ENCODE measurements at regions not wholly inside any gene's neighbourhood (a gene's known extent, or its start where the extent isn't known, plus 50 kb on each side); places are given as distances from the start of the nearest gene placed in this dataset.
"Not testable (repeated sequence)": the region's sequence is repeated elsewhere in the genome, so short reads cannot be mapped to it uniquely, and the experiment has no call there.

GRCh38 chr10:23656735-23657134, 217.9 kb downstream of the OTUD1 start:
- H3K4me1 Mint-ChIP-seq, result peaks cover 0 to 3% (median 0%) of the 10 kb centered on the region in 3 donors
- peaks cover 0 to 3% (median 2%) of the 10 kb centered on the region in 3 donors for H3K9me3 Mint-ChIP-seq
- H3K27me3 Mint-ChIP-seq, result peaks cover 1% of the 10 kb centered on the region
- no peak overlapping the region for H3K4me3 Mint-ChIP-seq
- no peaks in the 10 kb centered on the region for H3K36me3 Mint-ChIP-seq
- H3K27ac Mint-ChIP-seq, result no peak overlapping the region

- H3K27ac Mint-ChIP-seq, result no peak overlapping the region
- no peak overlapping the region for H3K4me3 Mint-ChIP-seq
Measured at GRCh38 chr10:23657677-23658076, 218.8 kb downstream of the OTUD1 start.

DNA sequence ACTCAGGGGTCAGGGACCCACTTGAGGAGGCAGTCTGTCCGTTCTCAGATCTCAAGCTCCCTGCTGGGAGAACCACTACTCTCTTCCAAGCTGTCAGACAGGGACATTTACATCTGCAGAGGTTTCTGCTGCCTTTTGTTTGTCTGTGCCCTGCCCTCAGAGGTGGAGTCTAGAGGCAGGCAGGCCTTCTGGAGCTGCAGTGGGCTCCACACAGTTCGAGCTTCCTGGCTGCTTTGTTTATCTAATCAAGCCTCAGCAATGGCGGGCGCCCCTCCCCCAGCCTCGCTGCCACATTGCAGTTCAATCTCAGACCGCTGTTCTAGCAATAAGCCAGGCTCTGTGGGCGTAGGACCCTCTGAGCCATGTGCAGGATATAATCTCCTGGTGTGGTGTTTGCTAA, 233.0 kb downstream of the OTUD1 start:
- not testable (repeated sequence) for H3K4me1 Mint-ChIP-seq, H3K27ac Mint-ChIP-seq, H3K4me3 Mint-ChIP-seq, H3K36me3 Mint-ChIP-seq, H3K27me3 Mint-ChIP-seq, H3K9me3 Mint-ChIP-seq

More at GRCh38 chr10:23657677-23658076, 218.8 kb downstream of the OTUD1 start:
- H3K9me3 Mint-ChIP-seq, result peaks cover 0 to 2% (median 2%) of the 10 kb centered on the region in 3 donors
- no peaks in the 10 kb centered on the region for H3K36me3 Mint-ChIP-seq
- peaks cover 0 to 3% (median 0%) of the 10 kb centered on the region in 3 donors for H3K4me1 Mint-ChIP-seq
- H3K27me3 Mint-ChIP-seq, result peaks cover 3% of the 10 kb centered on the region

DNA sequence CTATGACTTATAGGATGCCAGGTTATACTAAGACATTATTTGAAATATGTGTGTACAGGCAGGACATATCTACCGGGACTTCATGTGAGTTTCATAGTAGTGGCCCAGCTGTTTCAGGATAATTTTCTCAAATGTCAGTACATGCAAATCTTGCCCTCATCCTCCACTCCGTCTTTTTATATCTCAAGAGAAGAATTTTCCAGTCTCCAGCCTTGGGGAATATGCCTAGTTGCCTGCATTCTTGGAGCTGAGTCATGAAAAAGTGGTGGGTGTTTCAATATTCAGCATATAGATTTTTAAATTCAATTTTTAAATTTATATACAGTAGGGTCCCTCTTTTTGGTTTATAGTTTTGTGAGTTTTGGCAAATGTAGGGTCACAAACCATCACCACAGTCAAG, 236.7 kb downstream of the OTUD1 start:
- H3K27ac Mint-ChIP-seq, result no peak overlapping the region
- H3K36me3 Mint-ChIP-seq, result no peaks in the 10 kb centered on the region
- H3K4me3 Mint-ChIP-seq, result no peak overlapping the region
- H3K27me3 Mint-ChIP-seq, result peaks cover 2% of the 10 kb centered on the region
- H3K4me1 Mint-ChIP-seq, result no peaks in the 10 kb centered on the region
- peaks cover 0 to 3% (median 3%) of the 10 kb centered on the region in 3 donors for H3K9me3 Mint-ChIP-seq

- peaks cover 0 to 4% (median 3%) of the 10 kb centered on the region in 3 donors for H3K9me3 Mint-ChIP-seq
- H3K27ac Mint-ChIP-seq, result no peak overlapping the region
Measured at GRCh38 chr10:23676296-23676695, 237.4 kb downstream of the OTUD1 start.

DNA sequence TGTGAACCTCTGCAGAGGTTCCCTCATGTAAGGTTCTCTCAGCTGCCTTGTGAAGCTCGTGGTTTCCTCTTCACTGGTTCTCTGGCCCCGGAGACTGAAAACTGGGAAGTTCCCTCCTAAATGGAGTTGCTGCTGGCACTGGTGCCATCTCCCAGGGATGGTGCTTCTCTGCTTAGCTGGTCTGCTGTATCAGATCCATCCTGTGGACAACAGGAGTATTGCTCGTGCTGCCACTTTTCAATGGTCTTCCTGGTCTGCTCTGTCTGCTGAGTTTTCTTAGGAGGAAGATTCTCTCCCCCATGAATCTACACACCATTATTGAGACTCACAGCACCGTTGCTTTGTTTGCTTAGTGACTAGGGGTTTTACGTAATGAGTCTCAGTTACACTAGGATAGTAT, 247.8 kb downstream of the OTUD1 start:
- H3K27ac Mint-ChIP-seq, result no peak overlapping the region
- H3K27me3 Mint-ChIP-seq, result peaks cover 2% of the 10 kb centered on the region
- peaks cover 3% of the 10 kb centered on the region for H3K36me3 Mint-ChIP-seq
- no peaks in the 10 kb centered on the region for H3K4me1 Mint-ChIP-seq
- no peaks in the 10 kb centered on the region for H3K9me3 Mint-ChIP-seq
- H3K4me3 Mint-ChIP-seq, result no peak overlapping the region

More at GRCh38 chr10:23676296-23676695, 237.4 kb downstream of the OTUD1 start:
- Mint-ChIP-seq H3K4me3 (no peak overlapping the region), H3K4me1 (no peaks in the 10 kb centered on the region), H3K27me3 (peaks cover 2% of the 10 kb centered on the region), H3K36me3 (no peaks in the 10 kb centered on the region)

DNA sequence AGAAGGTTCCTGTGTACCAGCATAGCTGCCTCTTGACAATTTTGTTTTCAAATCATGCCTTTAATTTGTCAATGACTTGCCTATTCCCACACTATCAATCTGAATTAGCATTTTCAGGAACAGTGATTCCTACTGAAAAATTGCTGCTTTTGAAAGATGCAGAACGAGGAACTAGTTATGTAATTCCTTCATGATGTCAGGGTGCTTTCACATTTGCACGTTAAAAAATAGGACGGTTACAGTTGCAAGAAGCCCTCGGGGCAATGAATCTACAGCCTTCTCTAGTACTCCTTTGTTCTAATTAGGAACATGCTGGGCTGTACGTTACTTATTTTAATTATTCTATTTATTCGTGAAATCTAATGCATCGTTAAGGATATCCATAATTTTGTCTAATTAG, 253.9 kb downstream of the OTUD1 start:
- no peak overlapping the region for H3K4me3 Mint-ChIP-seq

DNA sequence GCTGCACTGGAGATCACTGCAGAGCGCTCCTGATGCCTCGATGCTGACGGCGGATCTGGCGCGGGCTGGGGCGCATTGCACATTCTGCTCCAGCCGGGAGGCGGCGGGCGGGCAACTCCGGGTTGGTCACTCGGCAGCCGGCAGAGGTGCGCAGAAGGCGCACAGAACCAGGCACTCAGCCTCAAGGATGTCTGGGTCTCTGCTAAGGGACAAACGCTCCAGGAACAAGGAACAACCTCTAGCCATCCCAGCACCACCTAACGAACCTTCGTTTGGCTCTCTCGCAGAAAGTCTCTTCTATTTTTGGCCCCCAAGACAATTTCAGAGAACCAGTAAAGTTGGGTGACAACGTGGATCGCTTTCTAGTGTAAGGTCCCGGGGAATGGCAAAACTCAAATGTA, 254.6 kb downstream of the OTUD1 start:
- peak overlapping the region in 1 of 4 donors; percentile 28 for H3K4me3 Mint-ChIP-seq
- no peak overlapping the region for H3K27ac Mint-ChIP-seq
- peaks cover 38% of the 10 kb centered on the region for H3K27me3 Mint-ChIP-seq
- H3K36me3 Mint-ChIP-seq, result peaks cover 2% of the 10 kb centered on the region
- peaks cover 0 to 3% (median 0%) of the 10 kb centered on the region in 3 donors for H3K9me3 Mint-ChIP-seq
- no peaks in the 10 kb centered on the region for H3K4me1 Mint-ChIP-seq

More for the DNA sequence above, 253.9 kb downstream of the OTUD1 start:
- Mint-ChIP-seq H3K4me1 (no peaks in the 10 kb centered on the region), H3K36me3 (peaks cover 2% of the 10 kb centered on the region), H3K9me3 (peaks cover 0 to 3% (median 0%) of the 10 kb centered on the region in 3 donors), H3K27ac (no peak overlapping the region), H3K27me3 (peaks cover 40% of the 10 kb centered on the region)

- Mint-ChIP-seq H3K36me3 (peaks cover 2% of the 10 kb centered on the region), H3K27ac (no peak overlapping the region), H3K4me1 (no peaks in the 10 kb centered on the region), H3K4me3 (no peak overlapping the region), H3K9me3 (peaks cover 0 to 3% (median 0%) of the 10 kb centered on the region in 3 donors), H3K27me3 (peaks cover 38% of the 10 kb centered on the region)
Measured at GRCh38 chr10:23693925-23694324, 255.1 kb downstream of the OTUD1 start.

- peaks cover 0 to 3% (median 0%) of the 10 kb centered on the region in 3 donors for H3K9me3 Mint-ChIP-seq
- no peaks in the 10 kb centered on the region for H3K4me1 Mint-ChIP-seq
- peaks cover 2% of the 10 kb centered on the region for H3K36me3 Mint-ChIP-seq
- H3K27ac Mint-ChIP-seq, result no peak overlapping the region
- peaks cover 38% of the 10 kb centered on the region for H3K27me3 Mint-ChIP-seq
- H3K4me3 Mint-ChIP-seq, result no peak overlapping the region
Measured at GRCh38 chr10:23694446-23694920, 255.6 kb downstream of the OTUD1 start.

DNA sequence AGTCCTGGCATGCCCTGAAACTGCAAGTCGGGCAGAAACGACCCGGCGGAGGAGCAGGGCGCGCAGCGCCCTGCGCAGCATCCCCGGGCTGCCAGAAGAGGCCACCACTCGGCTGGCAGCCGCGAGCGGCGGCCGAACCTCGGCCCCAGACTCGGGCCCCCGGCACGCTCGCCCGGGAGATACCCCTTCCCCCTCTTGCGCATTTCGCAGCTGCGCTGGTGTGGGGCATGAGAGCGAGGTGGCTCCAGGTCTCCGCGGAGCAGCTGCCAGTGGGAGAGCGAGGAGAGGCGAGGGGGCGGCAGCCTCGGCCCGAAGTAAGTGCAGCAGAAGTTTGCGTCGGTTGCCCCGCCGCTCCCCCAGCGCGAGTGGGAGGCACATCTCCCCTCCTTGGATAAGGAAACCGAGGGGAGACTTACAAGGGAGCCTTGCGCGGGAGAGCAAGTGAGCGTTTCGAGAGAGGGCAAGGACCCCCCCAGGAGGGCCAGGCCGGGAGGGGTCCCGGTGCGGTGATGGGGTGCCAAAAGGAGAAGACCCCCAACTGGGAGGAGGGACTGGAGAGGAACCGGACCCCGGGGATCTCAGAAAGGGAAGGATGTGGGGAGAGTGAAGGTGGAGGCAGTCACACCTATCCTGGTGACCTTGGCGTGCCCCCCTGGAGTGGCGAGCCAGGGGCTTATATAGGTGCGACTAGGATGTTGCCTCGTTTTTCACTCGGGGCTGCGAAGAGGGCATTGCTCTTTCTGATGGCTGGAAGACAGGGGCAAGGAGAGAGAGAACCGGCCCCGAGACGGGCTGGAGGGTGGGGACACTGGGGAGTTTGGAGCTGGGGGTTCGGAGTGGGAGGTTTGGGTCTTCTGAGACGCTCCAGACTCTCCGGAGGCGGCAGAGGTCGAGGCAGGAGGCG, 256.3 kb downstream of the OTUD1 start:
- peaks cover 38% of the 10 kb centered on the region for H3K27me3 Mint-ChIP-seq
- H3K4me3 Mint-ChIP-seq, result peak overlapping the region in 1 of 4 donors; percentile 78
- H3K4me1 Mint-ChIP-seq, result no peaks in the 10 kb centered on the region
- peaks cover 0 to 3% (median 0%) of the 10 kb centered on the region in 3 donors for H3K9me3 Mint-ChIP-seq
- no peak overlapping the region for H3K27ac Mint-ChIP-seq
- H3K36me3 Mint-ChIP-seq, result peaks cover 2% of the 10 kb centered on the region

DNA sequence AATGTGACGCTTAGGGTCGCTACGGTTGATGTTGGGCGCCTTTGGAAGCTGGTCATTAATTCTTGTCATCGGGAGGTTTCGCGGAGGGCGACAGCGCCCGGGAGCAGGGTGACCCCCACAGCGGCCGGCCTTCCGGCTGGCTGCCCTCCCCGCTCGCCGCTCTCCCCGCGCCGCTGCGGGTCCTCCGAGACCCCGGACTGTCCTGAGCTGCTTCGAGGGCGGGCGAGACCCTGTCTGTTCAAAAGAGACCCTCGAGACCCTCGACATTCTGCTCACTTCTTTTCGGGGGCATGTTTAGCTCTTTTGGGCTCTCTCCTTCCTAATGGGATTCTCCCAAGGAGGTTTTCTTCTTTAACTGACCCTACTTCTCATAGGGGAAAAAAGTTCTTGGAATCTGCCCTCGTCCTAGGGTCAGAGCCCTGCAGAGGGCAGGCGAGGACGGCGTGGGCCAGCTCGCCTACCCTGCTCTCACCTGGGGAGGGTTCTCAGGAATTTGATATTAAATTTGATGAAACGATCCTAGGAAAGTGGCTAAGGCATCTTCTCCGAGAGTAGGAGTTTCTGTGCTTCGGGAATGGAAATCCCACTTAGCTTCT, 257.0 kb downstream of the OTUD1 start:
- H3K4me3 Mint-ChIP-seq, result peak overlapping the region in 1 of 4 donors; percentile 78

GRCh38 chr10:23696476-23696875, 257.6 kb downstream of the OTUD1 start:
- H3K4me3 Mint-ChIP-seq, result no peak overlapping the region
- no peak overlapping the region for H3K27ac Mint-ChIP-seq
- peaks cover 2% of the 10 kb centered on the region for H3K36me3 Mint-ChIP-seq
- H3K27me3 Mint-ChIP-seq, result peaks cover 38% of the 10 kb centered on the region
- H3K4me1 Mint-ChIP-seq, result no peaks in the 10 kb centered on the region
- peaks cover 0 to 3% (median 0%) of the 10 kb centered on the region in 3 donors for H3K9me3 Mint-ChIP-seq

More for the DNA sequence above, 257.0 kb downstream of the OTUD1 start:
- Mint-ChIP-seq H3K27me3 (peaks cover 38% of the 10 kb centered on the region), H3K36me3 (peaks cover 2% of the 10 kb centered on the region), H3K9me3 (peaks cover 0 to 3% (median 0%) of the 10 kb centered on the region in 3 donors), H3K4me1 (no peaks in the 10 kb centered on the region), H3K27ac (no peak overlapping the region)

GRCh38 chr10:23702977-23703414, 264.1 kb downstream of the OTUD1 start:
- peaks cover 5% of the 10 kb centered on the region for H3K27me3 Mint-ChIP-seq
- no peaks in the 10 kb centered on the region for H3K36me3 Mint-ChIP-seq
- no peaks in the 10 kb centered on the region for H3K9me3 Mint-ChIP-seq
- no peak overlapping the region for H3K27ac Mint-ChIP-seq
- H3K4me3 Mint-ChIP-seq, result no peak overlapping the region
- H3K4me1 Mint-ChIP-seq, result peaks cover 0 to 1% (median 0%) of the 10 kb centered on the region in 3 donors

- Mint-ChIP-seq H3K9me3 (peaks cover 0 to 6% (median 0%) of the 10 kb centered on the region in 3 donors), H3K4me1 (no peaks in the 10 kb centered on the region), H3K27me3 (peaks cover 2% of the 10 kb centered on the region), H3K36me3 (no peaks in the 10 kb centered on the region), H3K4me3 (no peak overlapping the region), H3K27ac (no peak overlapping the region)
Measured at GRCh38 chr10:23715363-23715762, 276.5 kb downstream of the OTUD1 start.
